COLO668 (cell line): ENCODE measurements at regions not wholly inside any gene's neighbourhood (a gene's known extent, or its start where the extent isn't known, plus 50 kb on each side); places are given as distances from the start of the nearest gene placed in this dataset.

Experiments used
- DNase-seq: peaks from one replicate; lab custom pipeline; 2025; ENCODE audit not compliant: unreplicated experiment; lab: John Stamatoyannopoulos, UW

DNA sequence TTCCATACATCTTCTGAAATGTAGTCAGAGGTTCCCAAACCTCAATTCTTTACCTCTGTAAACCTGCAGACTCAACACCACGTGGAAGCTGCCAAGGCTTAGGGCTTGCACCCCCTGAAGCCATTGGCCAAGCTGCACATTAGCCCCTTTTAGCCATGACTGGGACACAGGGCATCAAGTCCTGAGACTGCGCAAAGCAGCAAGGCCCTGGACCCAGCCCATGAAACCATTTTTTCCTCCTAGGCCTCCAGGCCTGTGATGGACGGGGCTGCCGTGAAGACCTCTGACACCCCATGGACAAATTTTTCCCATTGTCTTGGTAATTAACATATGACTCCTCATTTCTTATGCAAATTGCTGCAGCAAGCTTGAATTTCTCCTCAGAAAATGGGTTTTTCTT lies 727.8 kb downstream of the C6orf118 start:
- DNase-seq: no peak

DNA sequence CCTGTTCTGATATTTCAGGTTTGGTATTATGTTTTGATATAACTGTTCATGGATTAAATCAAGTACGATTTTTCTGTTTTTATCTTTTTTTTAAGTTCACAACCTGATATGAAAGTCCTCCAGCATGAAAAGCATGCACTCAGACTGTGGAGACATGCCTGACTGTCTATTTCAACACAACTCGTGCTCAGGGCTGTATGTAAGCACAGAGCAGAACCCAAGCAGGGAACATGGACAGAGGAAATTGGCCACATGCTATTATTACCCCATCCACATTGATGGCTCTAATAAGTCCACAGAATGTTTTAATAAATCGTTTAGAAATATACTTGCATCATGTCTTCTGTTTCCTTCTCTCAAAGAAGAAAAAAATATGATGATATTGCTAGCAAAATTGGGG lies 730.4 kb downstream of the C6orf118 start:
- no peak for DNase-seq

DNA sequence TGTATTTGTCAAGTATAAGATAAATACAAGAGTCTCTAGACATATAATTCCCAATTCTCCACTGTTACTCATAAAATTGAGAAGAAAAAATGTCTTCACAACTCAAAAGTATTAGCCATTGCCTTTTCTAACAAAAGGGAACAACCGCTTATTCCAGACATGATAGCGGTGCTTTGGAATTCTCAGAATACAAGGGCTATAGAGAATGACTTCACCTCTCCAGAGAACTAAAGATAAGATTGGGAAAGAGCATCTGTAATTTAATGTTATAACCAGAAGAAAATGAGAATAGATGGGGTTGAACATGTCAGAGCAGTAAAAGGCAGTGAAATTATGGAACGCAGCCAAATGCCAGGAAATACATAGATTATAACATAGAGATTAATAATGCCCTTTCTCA lies 730.8 kb downstream of the C6orf118 start:
- DNase-seq: no peak

DNA sequence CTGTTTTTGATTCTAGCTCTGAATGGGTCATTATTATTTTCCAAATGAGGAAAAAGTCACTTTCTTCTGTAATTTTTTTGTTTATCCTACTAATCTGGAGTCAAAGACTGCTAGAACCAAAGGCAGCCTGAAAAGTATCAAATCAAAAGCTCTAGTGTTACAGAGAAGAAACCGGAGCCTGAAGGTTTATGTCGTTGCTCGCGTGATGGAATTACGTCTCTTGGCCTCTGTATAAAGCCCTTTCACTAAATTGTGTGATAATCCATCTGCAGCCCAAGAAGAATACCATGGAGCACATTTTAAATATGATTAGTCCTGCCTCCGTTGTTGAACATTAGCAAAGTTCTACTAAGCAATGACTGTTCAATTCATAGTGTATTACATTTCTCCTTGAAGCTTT lies 738.6 kb downstream of the C6orf118 start:
- DNase-seq: no peak

DNA sequence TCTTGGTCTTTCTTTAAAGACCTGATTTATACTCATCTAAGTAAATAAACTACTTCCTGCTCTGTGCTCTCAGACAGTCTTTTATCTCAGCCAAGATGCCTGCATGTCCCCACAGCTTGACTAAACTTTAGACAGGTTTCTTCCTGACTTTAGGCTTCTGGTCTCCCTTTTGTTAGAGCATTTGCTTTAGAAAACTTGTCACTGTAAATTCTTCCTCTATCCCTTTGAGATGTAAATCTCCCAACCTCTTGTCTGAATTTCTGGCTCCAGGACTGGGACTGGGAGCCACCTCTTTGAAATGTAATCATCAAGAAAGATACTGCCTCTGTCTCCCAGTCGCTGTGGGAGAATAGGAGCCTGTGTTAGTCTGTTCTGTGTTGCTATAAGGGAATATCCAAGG lies 739.9 kb downstream of the C6orf118 start:
- DNase-seq: no peak

DNA sequence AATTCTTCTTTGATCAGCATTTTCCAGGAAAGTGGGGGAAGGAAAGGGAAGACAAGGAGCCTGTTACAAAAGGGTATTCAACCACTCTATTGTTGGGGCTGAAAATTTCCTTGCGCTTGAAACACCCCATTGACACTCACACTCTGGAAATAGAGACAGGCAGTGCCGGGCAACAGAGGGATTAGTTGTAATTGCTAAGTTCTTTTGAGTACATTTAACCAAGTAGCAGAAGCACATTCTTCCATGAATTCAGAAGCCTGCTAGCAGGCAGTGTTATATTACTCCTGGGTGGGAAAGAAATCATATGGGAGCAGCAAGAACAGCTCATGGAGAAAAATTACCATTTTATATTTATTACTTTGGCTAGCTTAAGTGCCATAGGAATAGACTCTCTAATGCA lies 745.5 kb downstream of the C6orf118 start:
- DNase-seq: no peak

DNA sequence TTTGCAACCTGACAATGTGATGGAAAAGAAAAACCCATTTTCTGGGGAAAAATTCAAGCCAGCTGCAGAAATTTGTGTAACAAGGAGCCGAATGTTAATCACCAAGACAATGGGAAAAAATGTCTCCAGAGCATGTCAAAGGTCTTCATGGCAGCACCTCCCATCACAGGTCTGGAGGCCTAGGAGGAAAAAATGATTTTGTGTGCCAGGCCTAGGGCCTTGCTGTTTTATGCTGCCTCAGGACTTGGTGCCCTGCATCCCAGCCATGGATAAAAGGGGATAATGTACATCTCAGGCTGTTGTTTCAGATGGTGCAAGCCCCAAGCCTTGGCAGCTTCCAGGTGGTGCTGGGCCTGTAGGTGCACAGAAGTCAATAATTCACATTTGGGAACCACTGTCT lies 747.7 kb downstream of the C6orf118 start:
- DNase-seq: no peak

DNA sequence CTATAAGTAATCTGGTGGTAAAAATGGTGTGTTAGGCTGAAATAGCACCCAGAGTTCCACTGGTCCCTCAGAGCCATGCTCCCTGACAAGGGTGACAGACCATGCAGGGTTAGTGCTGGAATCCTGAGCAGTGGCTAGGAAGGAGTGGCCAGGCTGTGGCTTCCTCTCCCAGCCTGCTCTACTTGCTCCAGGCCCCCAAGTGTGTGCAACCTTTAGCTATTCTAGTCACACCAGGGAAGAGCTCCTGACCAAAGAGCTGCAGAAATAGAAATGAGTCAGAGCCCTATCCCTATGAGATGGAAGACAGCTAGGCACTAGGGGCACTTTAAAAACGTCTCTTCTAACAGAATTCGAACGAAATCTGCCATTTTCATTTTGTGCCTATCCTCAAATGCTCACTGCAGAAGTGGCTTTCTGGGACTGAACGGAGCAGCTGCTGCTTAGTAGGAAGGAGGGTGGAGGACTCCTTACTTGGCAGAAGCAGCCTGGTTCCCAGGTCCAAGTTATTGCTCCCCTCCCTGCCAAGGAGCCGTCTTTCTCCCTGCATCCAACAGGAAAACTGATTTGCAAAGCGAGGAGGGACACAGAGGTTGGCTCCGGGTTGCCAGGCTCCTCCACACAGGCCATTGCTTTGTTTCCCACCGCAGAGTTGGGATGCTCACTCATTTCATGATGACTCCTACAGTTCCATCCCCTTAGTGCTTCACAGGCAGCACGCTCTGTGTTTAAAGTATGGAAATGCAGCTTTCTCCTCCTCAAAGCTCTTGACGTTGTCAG lies 754.5 kb downstream of the C6orf118 start:
- DNase-seq: no peak

DNA sequence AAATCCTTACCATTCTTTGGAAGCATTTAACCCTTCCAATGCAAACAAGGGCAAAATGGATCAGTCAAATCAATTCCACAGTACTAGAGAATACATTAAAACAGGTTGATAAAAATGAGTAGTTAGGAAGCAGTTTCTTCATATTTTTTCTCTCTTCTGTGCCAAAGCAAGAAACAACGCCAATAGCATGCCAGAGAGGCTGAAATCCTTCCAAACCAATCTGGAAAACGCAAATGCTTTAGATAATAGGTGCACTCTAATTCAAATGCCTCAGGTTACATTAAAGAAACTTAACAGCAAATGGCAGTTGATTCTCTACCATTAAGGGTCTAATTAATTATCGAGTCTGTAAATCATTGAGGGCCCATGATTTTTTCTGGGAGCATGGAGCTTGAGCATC lies 755.2 kb downstream of the C6orf118 start:
- no peak for DNase-seq

DNA sequence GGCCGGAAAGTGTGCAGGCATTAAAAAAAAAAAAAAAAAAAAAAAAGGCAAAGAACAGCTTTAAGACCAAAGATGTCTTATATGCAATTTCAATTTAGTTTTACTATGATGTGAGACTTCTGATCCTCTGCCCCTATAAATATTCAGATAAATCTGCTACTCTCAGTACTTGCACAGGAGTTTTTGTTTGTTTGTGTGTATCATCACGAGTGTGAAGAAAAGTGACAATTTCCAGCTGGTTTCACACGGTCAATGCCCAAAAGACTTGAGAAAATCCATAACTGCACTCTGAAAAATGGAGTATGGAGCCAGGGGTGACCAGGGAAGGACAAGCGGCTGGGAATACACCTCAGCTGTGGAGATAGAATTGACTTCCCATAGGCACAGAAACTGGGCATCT lies 757.7 kb downstream of the C6orf118 start:
- no peak for DNase-seq

DNA sequence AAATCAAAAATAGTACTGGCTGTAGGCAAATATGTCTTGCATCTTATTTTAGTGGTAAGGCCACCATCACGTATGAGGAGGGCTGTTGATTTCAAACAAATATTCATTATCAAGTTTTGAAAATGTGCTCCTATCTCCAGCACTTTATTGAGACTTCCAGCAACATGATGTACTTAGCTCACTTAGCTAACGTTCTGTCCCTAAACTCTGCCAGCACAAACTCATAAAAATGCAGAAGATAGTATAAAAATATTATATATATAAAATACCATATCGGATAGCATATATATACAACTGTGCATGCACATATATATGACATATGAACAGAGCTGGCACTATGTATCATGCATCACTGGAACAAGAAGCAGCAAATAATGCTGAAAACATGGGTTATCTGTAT lies 762.3 kb downstream of the C6orf118 start:
- DNase-seq: no peak

DNA sequence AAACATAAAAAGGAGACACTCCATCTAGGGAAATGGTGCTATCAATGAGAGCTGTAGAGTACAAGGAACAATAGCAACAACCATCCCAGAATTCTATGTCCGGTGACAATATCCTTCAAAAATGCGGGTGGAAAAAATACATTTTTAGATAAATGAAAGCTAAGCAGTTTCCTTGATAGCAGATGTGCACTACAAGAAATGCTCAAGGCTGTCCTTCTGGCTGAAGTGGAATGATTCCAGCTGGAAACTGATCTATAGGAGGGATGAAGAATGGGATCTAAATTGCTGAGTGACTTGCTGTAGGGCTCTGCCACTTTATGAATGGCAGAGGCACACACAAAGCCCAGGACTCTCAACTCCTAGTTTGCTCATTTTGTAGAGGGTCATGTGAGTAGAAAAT lies 763.1 kb downstream of the C6orf118 start:
- DNase-seq: no peak

DNA sequence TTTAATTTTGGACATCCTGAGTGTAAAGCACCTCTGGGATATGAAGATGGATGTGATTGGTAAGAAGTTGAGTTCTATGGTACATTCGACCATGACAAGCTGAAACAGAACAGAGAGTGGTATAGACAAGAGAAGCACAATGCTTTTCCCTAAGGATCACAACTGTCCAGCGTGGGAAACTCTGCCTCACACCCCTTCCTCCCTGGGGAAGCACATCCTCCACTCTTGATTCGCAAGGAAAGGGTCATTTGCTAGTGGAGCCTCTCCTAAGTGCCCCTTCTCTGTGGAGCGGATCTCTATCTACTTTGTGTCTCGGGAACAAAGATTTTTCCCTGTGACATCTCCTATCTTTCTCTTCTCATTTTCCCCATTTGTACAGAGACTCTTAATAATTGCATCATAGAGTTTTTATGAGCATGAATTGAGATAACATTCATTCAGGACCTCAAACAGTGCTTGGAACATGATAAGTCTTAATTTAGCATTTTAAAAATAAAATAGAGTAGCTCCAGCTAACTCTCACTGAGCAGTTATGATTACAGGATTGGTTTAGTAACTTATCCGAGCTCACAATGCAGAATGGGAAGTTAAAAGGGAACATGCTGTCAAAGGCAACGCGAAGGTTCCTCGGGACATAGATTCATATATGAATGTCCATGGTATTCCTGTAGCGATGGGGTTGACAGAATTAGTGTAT lies 775.2 kb downstream of the C6orf118 start:
- DNase-seq: no peak

DNA sequence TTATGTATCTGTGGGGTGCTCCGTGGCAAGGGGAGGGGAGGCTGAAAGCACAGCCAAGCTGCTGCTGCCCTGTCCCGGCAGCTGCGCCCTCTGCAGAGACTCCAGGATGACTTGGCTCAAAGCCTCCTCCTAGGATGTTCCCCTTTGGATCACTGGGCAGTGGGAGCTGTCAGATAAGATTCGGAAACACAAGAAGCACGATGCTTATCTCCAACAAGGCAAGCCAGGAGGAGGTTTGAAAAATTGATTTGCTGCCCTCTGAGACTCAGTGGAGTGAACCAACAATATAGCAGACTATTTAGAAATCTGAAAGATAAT lies 776.4 kb downstream of the C6orf118 start:
- DNase-seq: no peak

DNA sequence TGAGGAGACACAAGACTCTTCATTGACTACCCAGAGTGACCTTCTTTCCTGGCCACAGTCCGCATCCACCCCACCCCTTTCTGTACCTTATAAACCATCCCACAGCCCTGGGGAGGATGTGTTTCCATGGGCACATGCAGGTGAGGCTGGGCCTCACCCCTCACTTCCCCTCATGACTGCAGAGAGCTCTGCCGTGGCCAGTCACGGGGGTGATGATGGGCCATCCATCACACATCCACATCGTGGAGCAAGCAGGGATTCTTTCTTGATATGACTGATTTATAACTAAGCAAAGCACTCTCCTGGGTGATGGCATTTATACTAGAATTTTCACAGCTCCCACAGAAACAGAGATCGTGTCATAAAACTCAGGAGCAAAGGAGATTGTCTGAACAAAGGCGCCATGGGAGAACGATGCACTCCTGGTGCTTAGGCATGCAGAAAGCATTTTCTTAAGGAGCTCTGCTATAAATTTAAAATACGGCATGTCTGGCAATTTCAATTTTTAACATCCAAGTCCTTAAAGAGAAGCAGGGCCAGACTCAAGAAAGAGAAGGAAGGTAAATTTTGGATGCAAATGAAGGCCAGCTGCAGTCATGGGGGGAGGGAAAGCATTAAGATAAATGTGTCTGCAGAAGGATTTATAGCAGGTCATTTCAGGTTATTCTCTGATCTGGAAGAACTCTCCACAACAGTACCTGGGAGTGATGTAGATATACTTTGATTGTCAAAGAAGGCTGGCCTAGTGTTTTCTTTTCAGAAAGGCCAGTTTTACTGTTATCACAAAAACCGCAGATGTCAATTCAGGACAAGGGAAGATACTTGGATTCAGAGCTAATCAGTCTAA lies 777.0 kb downstream of the C6orf118 start:
- DNase-seq: no peak

DNA sequence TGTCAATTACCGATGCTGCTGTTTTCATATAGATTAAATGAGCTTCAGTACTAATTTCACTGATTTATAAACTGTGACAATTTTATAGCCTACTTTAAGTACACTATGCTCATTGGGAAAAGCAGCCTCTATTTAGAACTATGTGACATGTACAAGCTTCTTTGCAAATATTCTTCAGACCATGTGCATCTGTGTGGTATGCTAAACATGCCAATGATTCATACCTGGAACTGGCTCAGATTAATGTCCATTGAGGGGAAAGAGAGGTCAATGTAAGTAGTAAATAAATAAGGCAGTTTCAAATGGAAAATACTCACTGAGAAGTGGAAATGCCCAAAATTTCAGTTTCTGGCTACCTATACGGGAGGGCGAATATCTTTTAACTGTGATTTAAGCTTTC lies 777.7 kb downstream of the C6orf118 start:
- DNase-seq: no peak

DNA sequence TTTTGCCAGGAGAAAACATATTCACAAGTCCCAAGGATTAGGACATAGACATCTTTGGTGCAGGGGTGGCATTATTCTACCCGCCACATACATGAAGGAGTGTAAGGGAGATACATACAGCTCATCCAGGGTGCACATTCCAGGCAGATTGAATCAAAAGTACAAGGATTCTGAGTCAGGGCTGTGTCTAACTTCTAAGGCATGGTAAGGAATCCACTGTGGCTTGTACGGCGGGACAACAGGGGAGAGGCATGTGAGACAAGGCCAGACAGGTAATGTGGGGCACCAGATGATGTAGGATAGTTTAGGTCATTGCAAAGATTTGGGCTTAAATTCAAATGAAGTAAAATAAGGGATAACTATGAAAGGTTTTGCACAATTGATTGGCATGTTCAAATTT lies 780.9 kb downstream of the C6orf118 start:
- DNase-seq: no peak

DNA sequence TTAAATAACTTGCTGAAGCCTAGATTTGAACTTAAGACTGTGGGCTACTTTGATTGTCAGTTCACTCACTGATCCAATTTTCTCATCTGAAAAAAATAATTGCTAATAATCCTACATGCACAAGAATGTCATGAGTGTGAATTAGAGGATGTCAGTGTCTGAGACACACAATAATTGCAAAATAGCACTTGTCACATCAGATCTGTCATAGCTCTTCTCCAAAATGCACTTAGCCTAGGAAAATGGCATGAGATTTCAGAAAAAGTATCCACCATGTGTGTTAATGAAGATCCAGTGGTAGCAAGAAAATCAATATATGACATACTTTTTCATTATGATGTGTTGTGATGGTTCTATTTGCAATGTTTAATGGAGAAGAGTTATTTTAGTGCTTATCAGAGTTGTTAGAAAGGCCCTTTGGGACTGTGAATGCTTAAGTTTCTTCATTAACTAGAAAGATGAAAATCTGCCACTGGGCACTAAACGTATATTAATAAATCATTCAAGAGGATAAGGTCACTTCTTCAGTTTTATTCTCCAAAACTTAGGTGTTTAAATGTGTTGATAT lies 786.2 kb downstream of the C6orf118 start:
- no peak for DNase-seq

DNA sequence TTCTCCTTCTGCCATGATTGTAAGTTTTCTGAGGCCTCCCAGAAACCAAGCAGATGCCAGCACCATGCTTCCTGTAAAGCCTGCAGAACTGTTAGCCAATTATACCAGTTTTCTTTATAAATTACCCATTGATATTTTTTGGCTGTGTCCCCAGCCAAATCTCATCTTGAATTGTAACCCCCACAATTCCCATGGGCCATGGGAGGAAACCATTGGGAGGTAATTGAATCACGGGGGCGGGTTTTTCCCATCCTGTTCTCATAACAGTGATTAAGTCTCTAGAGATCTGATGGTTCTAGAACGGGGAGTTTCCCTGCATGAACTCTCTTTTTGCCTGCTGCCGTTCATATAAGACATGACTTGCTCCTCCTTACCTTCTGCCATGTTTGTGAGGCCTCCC lies 788.5 kb downstream of the C6orf118 start:
- no peak for DNase-seq

DNA sequence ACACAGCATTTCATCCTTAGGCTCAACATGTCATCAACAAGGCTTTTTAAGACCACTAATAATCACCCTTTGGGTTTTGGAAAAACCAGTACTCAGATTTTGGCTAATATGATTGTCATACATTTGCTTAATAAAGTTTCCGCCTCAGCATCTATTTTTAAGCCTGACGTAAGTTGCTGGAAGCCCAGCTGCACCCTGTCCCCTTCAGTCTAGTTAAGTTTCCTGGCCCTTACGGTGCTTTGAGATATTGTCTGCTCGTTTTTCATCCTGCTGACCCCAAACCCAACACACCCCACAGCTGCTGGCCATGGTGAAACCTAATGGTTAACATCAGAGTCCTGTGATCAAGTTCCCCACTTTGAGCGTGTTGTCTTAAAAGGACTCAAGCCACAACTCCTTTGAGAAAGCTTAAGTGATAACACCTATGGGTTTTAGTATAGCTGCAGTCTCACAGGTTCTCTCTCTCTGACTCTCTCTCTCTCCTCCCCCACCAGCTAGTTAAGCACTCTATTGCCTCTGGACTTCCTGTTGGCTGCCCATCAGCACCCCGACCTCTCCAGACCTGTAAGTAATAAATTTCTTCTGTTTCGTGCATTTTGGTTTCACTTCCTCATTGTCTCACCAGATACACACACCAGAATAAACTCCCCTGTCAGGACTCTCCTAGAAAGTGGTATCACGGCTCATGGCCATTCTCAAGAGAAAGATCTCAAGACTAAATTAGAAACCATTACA lies 802.0 kb downstream of the C6orf118 start:
- no peak for DNase-seq

DNA sequence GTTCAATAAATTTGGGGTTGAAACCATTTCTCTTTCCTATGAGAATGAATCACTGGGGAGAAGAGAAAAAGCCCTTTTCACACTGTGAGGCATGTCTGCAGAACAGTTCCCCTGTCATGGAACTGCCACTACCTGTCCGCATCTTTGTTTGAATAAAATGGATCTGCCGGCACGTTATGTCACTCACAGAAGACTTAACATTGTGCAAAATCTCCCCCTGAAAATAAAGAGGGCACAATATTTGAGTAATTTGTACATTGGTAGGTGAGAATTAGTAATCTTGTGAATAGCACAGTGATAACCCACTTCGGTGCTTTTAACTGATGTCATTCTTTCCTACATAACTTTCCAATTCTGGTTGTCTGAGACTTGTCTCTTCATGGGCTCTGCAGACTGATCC lies 804.0 kb downstream of the C6orf118 start:
- no peak for DNase-seq
